ENCODE measurements at regions not wholly inside any gene's neighbourhood (a gene's known extent, or its start where the extent isn't known, plus 50 kb on each side); places are given as distances from the start of the nearest gene placed in this dataset.

DNA sequence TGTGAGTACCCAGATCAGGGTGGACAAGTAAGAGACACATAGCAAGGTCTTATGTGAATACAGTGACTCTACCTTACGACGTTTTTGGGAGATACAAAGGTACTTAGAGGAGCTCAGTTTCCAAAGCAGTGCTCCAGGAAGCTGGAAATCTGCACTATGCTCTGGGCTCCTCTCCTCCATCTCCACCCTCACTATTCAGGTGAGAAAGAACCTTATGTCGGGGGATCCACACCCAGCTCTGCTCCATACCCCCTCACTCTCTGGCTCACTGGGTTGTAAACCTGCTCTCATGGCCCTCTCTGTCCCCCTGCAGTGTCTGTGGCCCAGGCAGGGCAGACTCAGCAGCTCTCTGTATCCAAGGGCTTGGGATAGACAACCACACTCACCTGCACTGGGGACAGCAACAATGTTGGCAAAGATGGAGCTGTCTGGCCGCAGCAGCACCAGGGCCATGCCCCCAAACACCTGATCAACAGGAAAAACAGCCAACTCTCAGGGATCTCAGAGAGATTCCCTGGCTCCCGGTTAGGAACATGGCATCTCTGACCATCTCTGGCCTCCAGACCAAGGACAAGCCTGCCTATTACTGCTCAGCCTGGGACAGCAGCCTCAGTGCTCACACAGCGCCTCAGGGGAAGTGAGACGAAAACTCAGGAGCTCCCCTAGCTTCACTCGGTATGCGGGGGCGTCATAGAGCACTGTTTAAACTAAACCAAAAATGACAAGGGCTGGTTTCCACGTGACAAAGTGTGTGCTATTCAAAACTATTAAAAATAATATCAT is 60.9 kb upstream of the TOP3B start:
- TF ChIP-seq POLR2A (IDR thresholded peaks at IDR 0.05): no peak
- TF ChIP-seq, protein P1, sequence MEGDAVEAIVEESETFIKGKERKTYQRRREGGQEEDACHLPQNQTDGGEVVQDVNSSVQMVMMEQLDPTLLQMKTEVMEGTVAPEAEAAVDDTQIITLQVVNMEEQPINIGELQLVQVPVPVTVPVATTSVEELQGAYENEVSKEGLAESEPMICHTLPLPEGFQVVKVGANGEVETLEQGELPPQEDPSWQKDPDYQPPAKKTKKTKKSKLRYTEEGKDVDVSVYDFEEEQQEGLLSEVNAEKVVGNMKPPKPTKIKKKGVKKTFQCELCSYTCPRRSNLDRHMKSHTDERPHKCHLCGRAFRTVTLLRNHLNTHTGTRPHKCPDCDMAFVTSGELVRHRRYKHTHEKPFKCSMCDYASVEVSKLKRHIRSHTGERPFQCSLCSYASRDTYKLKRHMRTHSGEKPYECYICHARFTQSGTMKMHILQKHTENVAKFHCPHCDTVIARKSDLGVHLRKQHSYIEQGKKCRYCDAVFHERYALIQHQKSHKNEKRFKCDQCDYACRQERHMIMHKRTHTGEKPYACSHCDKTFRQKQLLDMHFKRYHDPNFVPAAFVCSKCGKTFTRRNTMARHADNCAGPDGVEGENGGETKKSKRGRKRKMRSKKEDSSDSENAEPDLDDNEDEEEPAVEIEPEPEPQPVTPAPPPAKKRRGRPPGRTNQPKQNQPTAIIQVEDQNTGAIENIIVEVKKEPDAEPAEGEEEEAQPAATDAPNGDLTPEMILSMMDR (IDR thresholded peaks at IDR 0.05): no peak

All from right lobe of liver (tissue), 4 donors.